Panc1 (cell line): ENCODE measurements at regions not wholly inside any gene's neighbourhood (a gene's known extent, or its start where the extent isn't known, plus 50 kb on each side); places are given as distances from the start of the nearest gene placed in this dataset.

Experiments
- CTCF ChIP-seq: fragments of 450-650 bp; IDR thresholded peaks from 2 replicates; pipeline ENCODE4 v1.5.1; 2017; ENCODE audit warnings: mild to moderate bottlenecking
- SIN3A ChIP-seq: IDR thresholded peaks from 2 replicates; pipeline ENCODE4 v1.6.1; 2012; ENCODE audit warnings: low read depth, mild to moderate bottlenecking, low read length, moderate library complexity, borderline replicate concordance; ENCODE audit not compliant: insufficient read depth

GRCh38 chr1:21342961-21343838, 52.9 kb upstream of the ECE1 start:
- no peak for TF ChIP-seq CTCF
- TF ChIP-seq SIN3A = peak; percentile 14; the same call in 1 of the 2 replicates
